Uterus (tissue), 3 donors: ENCODE measurements at regions not wholly inside any gene's neighbourhood (a gene's known extent, or its start where the extent isn't known, plus 50 kb on each side); places are given as distances from the start of the nearest gene placed in this dataset.
A peak's percentile ranks its signal among the peaks of the same experiment; 100 is the strongest.

Experiments used
- DNase-seq, 2 donors: peaks; one replicate each; pipeline ENCODE4 v3.0.0-alpha.2; 2019 to 2020
- H3K27ac ChIP-seq, 2 donors: fragments of 200-600 bp; sonication (generic); 1 replicate in 1 of 2; 2 replicates in 1 of 2; pipeline ENCODE4 v1.5.1; 2016 to 2018
- H3K27me3 ChIP-seq, 2 donors: fragments of 200-600 bp; sonication (generic); one replicate each; pipeline ENCODE4 v1.5.1; 2018 to 2019; ENCODE audit warnings: control low read depth in 1 of 2
- H3K36me3 ChIP-seq, 2 donors: fragments of 200-600 bp; sonication (generic); one replicate each; pipeline ENCODE4 v1.5.1; 2019; ENCODE audit warnings: control low read depth in 1 of 2
- H3K4me1 ChIP-seq, 2 donors: fragments of 200-600 bp; sonication (generic); one replicate each; pipeline ENCODE4 v1.5.1; 2018 to 2019; ENCODE audit warnings: control low read depth in 1 of 2
- H3K4me3 ChIP-seq, 2 donors: fragments of 200-600 bp; sonication (generic); 1 replicate in 1 of 2; 2 replicates in 1 of 2; pipeline ENCODE4 v1.5.1; 2018 to 2019; ENCODE audit warnings: mild to moderate bottlenecking in 1 of 2
- H3K9me3 ChIP-seq, 2 donors: fragments of 200-600 bp; sonication (generic); one replicate each; pipeline ENCODE4 v1.5.1; 2019; ENCODE audit warnings: control low read depth in 1 of 2
- CTCF ChIP-seq, 4 experiments: fragments of 200-600 bp in 2 of 4; fragments of 450-650 bp in 2 of 4; sonication (generic) in 2 of 4; IDR thresholded peaks; one replicate each; pipeline ENCODE4 v1.5.1; 2016 to 2019; ENCODE audit warnings: antibody characterized with exemption in 4 of 4, mild to moderate bottlenecking in 2 of 4, moderate library complexity in 1 of 4
- POLR2A ChIP-seq, 2 donors: fragments of 450-650 bp; IDR thresholded peaks; one replicate each; pipeline ENCODE4 v1.6.1; 2016; ENCODE audit warnings: antibody characterized with exemption in 2 of 2, mild to moderate bottlenecking in 1 of 2, moderate library complexity in 1 of 2
- intact Hi-C: fragments of 100-400 bp; cut with DNase I; formaldehyde crosslinking; loops from one replicate; pipeline ENCODE4 v1.15.1; 2023; ENCODE audit warnings: low total_unique reads
- donor health status: DM: yes; HTN: yes; CAD: no.

GRCh38 chr4:104848597-104849225 is 298.0 kb upstream of the TET2 start:
- TF ChIP-seq CTCF (IDR thresholded peaks at IDR 0.05) (no peak), POLR2A (IDR thresholded peaks at IDR 0.05) (no peak)
- H3K27ac ChIP-seq, result no peak overlapping the region
- H3K9me3 ChIP-seq, result no peaks in the 10 kb centered on the region
- intact Hi-C loops, result no loop called here
- no peaks in the 10 kb centered on the region for H3K27me3 ChIP-seq
- H3K4me1 ChIP-seq, result no peaks in the 10 kb centered on the region
- DNase-seq, result no peak
- no peaks in the 10 kb centered on the region for H3K36me3 ChIP-seq
- H3K4me3 ChIP-seq, result no peak overlapping the region

- H3K4me3 ChIP-seq, result no peak overlapping the region
- H3K27me3 ChIP-seq, result no peaks in the 10 kb centered on the region
- no peaks in the 10 kb centered on the region for H3K36me3 ChIP-seq
- H3K9me3 ChIP-seq, result no peaks in the 10 kb centered on the region
- H3K27ac ChIP-seq, result no peak overlapping the region
- no peaks in the 10 kb centered on the region for H3K4me1 ChIP-seq
- no peak for TF ChIP-seq POLR2A (IDR thresholded peaks at IDR 0.05)
- no peak for TF ChIP-seq CTCF (IDR thresholded peaks at IDR 0.05)
- no peak for DNase-seq
- intact Hi-C loops, result no loop called here
These were observed 287.0 kb upstream of the TET2 start for GRCh38 chr4:104859601-104860237.

DNA sequence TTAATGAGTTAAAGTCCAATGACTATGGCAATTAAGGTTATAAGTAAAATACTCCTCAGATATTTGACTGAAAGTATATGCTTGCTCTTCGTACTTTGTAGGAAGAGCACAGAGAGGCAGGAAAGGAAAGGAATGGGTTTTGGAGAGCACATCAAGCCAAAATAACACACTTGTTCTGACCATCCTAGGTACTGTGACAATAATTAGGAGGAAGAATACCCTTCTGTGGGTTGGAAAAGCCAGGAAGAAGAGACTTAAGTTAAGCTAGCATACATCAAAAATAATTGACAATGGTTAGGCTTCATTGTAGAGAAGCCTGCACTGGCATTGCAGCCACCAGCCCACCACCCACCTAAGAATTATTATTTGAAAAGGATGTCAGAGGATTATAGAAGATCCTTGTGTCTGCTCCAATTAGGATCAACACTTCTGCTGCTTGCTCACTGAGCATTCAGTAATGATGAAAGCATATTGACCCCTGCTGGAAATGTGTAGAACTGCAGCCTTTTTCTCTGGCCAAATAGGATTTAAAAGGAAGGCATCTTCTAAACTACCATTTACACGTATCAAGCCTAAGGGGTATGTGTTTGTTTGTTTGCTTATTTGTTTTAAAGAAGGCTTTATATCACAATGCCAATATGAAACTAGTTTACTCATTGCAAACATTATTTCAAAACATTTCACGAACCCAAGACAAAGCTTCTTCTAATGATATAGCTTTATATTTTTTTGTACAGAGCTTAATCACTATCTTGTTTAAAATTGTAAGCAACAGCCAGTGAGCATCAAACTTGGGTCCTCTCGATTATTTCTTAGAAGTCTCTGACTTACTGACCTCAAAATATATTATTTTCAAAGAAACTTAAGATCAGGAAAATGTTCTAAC is 286.2 kb upstream of the TET2 start:
- intact Hi-C loops, result no loop called here
- Histone ChIP-seq H3K36me3 (no peaks in the 10 kb centered on the region), H3K9me3 (no peaks in the 10 kb centered on the region), H3K4me3 (no peak overlapping the region), H3K4me1 (no peaks in the 10 kb centered on the region), H3K27me3 (no peaks in the 10 kb centered on the region), H3K27ac (no peak overlapping the region)
- DNase-seq, result peak; percentile 16 to 53
- no peak for TF ChIP-seq POLR2A (IDR thresholded peaks at IDR 0.05)
- peak; percentile 68 to 80 (median 77) for TF ChIP-seq CTCF (IDR thresholded peaks at IDR 0.05)

DNA sequence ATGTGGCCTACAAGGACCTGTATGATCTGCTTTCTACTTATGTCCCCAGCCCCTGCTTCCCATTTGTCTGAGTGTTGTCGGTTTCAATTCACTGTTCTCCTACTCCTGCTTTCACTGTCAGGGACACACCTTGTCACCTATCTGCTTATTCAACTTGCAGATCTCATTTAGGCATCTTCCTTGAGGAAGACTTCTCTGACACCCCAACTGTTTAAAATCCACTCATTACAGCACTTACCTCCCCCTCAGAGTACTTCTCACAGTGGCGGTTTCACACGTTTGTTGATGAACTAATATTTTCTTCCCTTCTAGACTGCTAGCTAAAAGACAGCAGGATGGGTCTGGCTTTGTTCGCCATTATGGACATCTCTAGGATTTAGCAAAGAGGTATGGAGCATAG is 279.9 kb upstream of the TET2 start:
- no peak for DNase-seq
- Histone ChIP-seq H3K9me3 (no peaks in the 10 kb centered on the region), H3K4me1 (no peaks in the 10 kb centered on the region), H3K36me3 (no peaks in the 10 kb centered on the region), H3K27ac (no peak overlapping the region), H3K27me3 (no peaks in the 10 kb centered on the region), H3K4me3 (no peak overlapping the region)
- intact Hi-C loops, result no loop called here
- no peak for TF ChIP-seq CTCF (IDR thresholded peaks at IDR 0.05)
- no peak for TF ChIP-seq POLR2A (IDR thresholded peaks at IDR 0.05)

- no peaks in the 10 kb centered on the region for H3K36me3 ChIP-seq
- no peaks in the 10 kb centered on the region for H3K27me3 ChIP-seq
- no peaks in the 10 kb centered on the region for H3K9me3 ChIP-seq
- no peaks in the 10 kb centered on the region for H3K4me1 ChIP-seq
- intact Hi-C loops, result no loop called here
- TF ChIP-seq POLR2A (IDR thresholded peaks at IDR 0.05) (no peak), CTCF (IDR thresholded peaks at IDR 0.05) (no peak)
- no peak for DNase-seq
- no peak overlapping the region for H3K27ac ChIP-seq
- H3K4me3 ChIP-seq, result no peak overlapping the region
These were observed 278.1 kb upstream of the TET2 start for GRCh38 chr4:104868533-104868932.
